ENCODE measurements at regions not wholly inside any gene's neighbourhood (a gene's known extent, or its start where the extent isn't known, plus 50 kb on each side); places are given as distances from the start of the nearest gene placed in this dataset.

DNA sequence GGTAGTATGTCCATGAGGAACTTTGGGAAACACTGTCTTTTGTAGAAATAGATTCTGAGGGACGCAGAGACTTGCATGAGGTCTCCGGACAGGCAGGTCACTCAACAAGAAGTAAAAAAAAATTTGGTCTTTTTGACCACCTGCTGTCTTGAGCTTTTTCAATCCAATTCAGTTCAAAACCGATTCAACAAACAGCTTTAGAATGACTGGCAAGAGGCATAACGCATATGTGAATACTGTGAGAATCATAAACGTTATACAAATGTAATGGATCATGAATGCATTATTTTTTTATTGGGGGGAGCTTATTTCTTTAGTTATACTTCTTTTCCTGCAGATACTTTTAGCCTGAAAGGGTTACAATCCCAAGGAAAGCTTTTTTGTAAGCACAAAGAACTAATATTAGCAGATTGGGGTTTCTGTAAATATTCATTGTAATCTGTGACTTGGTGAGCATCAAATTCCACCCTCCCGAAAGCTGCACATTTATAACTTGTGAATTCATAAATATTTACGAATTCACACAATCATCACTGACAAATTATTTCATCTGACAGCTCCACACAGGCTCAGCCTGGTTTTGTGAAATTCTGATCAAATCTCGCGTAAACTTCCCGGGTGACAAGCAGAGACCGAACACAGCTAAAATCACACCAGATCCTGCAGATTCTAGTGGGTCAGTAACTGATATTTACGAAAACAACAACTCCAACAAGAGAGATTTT is 507.7 kb downstream of the MN1 start:
- DNase-seq (ENCODE audit: low spot score): no peak
- in situ Hi-C loops (cut with HindIII; ENCODE audit: low sequenced_read_pairs): no loop called here

DNA sequence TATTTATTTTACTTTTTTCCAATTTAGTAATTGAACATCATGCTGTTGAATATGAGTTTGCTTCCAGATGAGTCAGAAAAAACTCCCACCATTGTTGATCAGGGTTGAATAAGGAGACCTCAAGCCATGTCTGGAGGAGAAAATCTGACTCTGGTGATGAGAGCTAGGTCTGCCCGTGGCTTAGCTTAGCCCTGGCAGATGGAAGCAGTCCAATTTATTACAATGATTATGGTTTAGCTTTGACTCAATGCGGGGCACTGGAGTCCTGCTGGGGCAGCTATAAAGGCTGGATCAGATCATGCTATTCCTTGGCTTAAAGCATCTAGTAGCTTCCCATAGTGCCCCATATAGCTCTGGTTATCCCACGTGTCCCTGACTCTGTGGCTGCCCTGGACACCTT is 506.5 kb downstream of the MN1 start:
- in situ Hi-C loops (cut with HindIII; ENCODE audit: low sequenced_read_pairs): no loop called here

DNA sequence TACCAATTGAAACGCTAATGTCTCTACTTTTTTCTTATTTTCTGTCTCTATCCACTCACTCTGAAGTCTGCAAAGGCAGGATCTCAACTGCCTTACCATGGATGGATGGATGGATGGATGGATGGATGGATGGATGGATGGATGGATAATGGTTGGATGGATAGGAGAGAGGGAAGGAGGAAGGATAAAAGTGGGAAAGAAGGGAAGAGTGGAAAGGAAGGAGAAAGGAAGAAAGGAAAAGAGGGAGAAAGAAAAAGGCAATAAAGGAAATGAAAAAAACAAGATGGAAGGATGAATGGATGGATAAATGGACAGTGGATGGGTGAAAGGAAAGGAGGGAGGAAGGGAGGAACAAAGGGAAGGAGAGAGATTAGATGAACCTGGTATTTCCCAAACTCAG is 506.0 kb downstream of the MN1 start:
- DNase-seq (ENCODE audit: low spot score): no peak
- in situ Hi-C loops (cut with HindIII; ENCODE audit: low sequenced_read_pairs): no loop called here

More for the DNA sequence above, 506.5 kb downstream of the MN1 start:
- DNase-seq (ENCODE audit: low spot score): no peak

DNA sequence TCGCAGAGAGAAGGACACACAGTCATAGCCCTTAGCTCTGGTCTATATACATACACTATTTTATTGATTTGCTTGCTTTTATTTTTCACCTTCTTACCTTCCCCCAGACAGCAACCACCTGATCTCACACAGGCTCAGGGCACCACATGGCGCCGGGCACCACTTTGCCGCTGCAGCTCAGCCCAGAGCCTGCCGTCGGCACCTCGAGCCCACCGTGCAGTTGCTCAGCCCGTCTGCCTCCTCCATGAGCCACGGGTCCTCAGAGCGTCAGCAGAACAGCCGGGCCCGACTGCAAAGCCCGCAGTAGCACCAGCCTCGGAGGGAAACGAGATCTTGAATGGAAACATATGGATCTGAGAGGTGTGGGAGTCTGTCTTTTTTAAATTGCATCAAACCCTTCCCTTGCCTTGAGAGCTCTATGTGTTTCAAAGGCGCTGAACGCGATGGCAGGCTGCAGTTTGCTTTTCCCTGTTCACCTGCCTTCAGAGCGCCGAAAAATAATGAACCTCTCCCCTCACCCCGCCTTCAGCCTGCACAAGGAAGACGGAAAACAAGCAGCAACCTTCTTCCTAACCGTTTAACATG is 505.4 kb downstream of the MN1 start:
- in situ Hi-C loops (cut with HindIII; ENCODE audit: low sequenced_read_pairs): no loop called here
- no peak for DNase-seq (ENCODE audit: low spot score)

DNA sequence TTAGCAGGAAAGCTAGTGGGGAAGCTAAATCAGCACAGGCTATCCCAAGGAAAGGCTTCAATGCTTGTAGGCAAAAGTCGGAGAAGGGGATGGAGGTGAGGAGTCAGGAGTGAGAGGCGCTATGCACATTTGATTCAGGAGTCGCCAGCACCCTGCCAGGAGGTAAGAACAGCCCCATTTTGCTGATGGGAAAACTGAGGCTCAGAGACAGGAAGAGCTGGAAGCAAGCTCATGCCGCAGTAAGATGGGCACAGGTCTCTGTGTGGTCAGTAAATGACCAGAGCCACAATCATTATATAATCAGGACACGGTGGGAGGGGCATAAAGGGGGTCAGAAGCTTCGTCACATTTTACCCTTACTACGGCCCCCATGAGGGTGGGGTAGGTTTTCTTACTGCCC is 504.4 kb downstream of the MN1 start:
- in situ Hi-C loops (cut with HindIII; ENCODE audit: low sequenced_read_pairs): no loop called here
- DNase-seq (ENCODE audit: low spot score): no peak

DNA sequence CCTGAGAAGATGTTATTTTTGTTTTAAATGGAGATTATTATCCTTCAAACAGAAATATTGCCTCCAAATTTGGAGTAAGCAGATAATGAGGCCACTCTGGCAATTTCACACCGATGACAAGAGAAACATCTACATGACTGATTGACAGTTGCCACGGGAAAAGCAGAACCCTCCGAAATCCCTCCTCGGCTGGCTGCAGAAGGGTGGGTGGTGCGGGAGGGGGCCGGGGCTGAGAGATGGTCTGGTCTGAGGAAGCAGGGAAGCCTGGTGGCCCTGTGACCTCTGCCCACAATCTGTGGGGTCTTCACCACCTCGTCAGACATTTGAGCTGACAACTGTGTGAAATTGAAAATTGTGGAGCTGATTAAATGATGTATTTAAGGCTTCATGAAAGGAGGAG is 503.2 kb downstream of the MN1 start:
- in situ Hi-C loops (cut with HindIII; ENCODE audit: low sequenced_read_pairs): no loop called here
- DNase-seq (ENCODE audit: low spot score): no peak

DNA sequence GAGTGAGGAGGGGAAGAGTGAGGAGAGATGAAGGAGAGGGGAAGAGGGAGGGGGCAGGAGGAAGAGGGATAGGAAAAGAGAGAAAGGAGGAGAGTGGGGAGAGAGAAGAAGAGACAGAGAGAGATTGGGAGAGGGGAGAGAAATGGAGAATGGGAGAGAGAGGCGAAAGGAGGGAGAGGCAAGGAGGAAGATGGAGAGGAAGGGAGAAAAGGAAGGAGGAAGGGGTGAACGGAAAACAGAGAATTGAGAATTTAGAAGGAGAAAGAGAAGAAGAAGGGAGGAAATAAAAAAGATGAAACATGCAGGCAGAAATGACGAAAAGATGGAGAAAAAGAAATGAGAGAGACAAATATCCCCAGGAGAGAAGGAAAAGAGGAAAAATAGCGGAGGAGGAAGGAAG is 502.8 kb downstream of the MN1 start:
- DNase-seq (ENCODE audit: low spot score): no peak
- in situ Hi-C loops (cut with HindIII; ENCODE audit: low sequenced_read_pairs): no loop called here

DNA sequence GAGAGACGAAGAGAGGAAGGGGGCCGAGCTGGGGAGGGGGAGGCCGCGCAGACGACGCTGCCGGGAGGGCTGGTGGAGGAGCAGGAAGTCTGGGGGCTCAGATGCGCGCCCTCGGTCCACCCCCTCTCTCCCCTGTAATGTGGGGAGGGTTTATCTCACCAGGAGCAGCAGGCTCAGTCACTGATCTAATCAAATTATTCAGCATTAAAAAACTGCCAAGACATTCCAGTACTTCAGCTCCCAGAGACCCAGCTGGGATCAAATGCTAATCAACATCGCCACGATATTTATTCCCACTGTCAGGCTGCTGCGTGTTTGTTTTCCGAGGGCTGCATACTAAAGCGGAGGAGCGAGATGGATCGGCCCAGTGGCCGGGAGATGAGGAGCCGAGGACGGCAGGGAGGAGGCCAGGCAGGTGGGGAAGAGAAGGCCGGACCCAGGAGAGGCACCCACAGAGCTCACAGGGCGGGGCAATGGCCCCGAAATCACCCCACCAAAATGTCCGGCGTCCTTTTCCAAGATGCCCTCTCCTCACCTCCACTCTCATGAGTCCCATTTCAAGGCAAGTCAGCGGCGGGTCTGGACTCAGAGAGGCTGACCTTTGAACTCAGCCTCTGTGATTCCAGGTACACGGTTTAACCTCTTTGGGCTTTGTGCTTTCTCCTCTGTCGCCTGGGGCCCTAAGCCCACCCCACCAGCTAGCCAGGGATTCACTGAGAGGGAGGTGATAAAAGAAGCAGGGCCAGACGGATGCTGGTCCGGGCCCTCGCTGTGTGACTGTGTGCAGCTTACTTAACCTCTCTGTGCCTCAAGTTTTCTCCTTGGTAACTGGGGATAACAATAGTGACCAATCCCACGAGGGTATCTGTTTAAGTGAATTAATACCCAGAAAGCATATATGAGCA is 502.1 kb downstream of the MN1 start:
- in situ Hi-C loops (cut with HindIII; ENCODE audit: low sequenced_read_pairs): no loop called here
- DNase-seq (ENCODE audit: low spot score): no peak

DNA sequence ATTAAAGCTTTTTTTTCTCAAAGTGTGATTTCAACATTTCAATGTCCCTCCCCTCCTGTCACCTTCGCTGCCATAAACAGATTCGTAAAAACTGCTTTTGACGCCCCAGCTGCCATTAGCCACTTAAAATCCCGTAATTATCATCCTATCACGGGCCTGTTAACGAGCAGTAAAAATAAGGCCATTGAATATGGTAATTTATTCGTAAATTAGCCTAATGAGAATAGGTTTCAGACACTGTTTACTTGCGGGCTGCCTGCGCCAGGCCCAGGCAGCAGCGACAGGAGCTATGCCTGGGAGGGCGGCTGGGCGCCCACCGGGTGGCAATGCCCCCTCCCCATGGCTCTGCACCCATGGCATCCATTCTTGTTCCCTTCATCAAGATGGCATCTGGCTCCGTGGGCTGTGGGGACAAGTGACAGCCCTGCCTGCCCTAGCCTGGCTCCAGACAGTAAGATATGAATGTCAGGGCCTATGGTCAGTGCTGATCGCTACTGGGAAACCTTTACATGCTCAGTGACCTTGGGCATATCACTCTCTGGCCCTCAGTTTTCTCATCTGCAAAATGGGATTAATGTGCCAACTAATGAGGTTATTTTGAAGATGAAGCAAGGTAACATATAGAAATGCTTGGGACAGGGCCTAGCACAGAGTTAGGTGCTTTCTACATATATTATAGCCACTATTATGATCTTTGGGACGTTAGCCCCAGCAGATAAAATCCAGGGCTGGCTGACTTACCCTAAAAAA is 500.8 kb downstream of the MN1 start:
- in situ Hi-C loops (cut with HindIII; ENCODE audit: low sequenced_read_pairs): no loop called here
- no peak for DNase-seq (ENCODE audit: low spot score)

DNA sequence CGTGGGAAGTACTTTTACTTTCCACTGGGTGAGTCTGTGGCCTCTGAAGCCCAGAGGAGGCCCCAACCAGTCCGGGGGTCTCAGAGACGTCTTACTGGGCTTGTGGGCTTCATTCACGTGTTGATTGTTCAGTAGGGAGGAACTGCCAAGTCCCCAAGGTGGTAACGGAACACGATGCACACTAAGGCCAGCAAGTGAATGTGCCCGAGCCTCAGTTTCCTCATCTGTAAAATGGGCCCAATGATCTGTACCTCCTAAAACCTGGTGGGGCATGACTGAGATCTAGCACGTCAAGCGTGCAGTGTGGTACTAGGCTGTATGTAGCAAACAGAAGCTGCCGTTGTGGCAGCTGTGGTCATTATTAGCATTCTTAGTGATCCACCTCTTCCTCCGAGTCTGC is 499.1 kb downstream of the MN1 start:
- no peak for DNase-seq (ENCODE audit: low spot score)

DNA sequence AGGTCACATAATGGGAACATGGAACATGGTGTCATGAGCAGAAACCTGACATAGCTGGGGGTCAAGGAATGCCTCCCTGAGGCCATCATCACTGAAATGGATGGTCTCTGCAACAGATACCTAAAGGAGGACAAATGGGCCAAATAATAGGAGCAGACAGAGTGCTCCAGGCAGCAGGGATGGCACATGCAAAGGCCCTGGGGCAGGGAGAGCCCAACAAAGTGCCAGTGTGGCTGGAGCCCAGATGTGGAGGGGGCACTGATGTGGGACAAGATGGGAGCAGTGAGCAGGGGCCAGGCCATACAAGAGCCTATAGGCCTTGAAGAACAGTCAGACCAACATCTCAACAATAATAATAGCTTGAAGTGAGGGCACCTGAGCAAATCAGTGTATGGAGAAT is 497.8 kb downstream of the MN1 start:
- DNase-seq (ENCODE audit: low spot score): no peak
- in situ Hi-C loops (cut with HindIII; ENCODE audit: low sequenced_read_pairs): no loop called here

More for the DNA sequence above, 499.1 kb downstream of the MN1 start:
- in situ Hi-C loops (cut with HindIII; ENCODE audit: low sequenced_read_pairs): no loop called here

DNA sequence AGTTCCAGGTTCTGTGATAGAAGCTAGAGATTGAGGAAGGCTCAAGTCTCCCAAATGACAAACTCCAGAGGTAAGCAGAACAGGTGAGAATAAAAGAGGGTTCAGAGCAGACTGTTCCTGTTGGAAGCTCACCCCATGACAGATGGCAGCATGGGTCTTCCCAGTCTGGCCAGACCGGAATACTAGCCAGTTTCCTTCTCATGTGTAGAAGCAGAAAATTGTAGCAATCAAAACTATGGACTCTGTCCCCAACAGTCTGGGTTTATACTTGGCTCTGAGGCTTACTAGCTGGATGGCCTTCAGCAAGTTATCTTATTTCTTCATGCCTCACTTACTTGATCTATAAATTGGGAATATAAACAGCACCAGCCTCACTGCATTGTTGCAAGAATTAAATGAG is 494.8 kb downstream of the MN1 start:
- peak; percentile 8 for DNase-seq (ENCODE audit: low spot score)
- in situ Hi-C loops (cut with HindIII; ENCODE audit: low sequenced_read_pairs): no loop called here

DNA sequence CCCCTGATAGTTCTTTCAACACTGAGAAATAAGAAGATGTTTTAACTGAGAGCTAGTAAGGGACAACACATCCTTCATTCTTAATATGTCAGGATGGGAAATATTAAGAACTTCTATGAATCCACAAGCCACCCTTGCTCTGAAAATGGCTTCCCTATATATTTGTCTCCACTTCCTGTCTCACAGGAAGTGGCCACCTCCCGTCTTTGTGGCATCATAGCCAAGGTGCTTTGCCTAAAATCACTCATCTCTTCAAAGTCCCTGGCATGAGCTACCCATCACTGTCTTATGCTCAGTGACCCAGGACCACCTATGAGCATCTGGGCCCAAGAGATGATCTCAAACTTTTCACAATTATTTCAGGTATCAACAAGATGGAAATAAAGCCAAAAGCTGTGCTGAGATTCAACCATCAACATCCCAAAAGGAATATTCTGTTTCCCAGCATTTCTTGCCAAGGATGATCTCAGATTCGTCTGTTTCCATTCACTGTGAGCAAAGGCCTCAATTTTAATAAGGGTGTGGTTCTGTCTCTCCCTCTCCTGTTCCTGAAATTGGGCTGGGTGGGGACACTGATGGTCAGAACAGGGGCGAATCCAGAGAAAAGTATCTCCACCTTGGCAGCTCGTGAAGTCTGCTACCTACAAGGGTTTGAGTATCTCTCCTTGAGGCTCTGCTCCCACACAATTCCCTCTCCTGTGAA is 493.9 kb downstream of the MN1 start:
- in situ Hi-C loops (cut with HindIII; ENCODE audit: low sequenced_read_pairs): no loop called here
- DNase-seq (ENCODE audit: low spot score): no peak

DNA sequence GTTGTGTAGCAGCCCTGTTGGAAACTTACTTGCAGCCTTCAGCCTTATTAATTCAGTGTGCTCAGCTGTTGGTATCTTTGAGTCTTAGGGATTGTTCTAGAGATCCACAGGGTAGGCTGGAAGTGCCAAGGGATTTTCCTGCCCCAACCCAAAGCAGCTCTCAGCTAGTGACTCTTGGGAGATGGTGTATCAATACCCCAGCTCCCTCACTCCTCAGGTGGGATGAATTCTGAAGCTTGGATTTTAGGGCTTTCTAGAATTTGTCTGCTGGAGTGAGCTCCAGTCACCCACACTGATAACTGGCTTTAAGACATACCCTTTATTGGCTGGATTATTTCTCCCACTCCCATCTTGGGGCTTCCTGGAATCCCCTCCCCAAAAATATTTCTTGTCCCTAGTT is 493.0 kb downstream of the MN1 start:
- DNase-seq (ENCODE audit: low spot score): no peak
- in situ Hi-C loops (cut with HindIII; ENCODE audit: low sequenced_read_pairs): no loop called here

DNA sequence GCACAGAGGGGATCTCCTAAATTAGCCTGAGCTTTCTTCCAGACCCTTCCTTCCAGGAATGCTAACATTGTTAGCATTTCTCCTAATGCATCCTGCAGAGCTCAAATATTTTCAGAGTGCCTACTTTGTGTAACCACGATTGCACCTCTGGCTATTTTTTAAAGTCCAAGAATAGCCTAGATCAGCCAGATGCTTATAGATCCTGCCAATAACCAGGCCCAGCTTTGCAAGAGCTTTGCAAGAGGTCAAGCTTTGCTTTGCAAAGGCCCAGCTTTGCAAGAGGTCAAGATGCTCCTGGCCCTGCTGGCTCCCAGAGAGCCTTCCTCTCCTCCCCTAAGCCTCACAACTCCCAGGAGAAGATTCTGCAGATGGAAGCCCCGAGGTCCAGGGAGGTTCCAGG is 491.9 kb downstream of the MN1 start:
- DNase-seq (ENCODE audit: low spot score): no peak
- in situ Hi-C loops (cut with HindIII; ENCODE audit: low sequenced_read_pairs): no loop called here

DNA sequence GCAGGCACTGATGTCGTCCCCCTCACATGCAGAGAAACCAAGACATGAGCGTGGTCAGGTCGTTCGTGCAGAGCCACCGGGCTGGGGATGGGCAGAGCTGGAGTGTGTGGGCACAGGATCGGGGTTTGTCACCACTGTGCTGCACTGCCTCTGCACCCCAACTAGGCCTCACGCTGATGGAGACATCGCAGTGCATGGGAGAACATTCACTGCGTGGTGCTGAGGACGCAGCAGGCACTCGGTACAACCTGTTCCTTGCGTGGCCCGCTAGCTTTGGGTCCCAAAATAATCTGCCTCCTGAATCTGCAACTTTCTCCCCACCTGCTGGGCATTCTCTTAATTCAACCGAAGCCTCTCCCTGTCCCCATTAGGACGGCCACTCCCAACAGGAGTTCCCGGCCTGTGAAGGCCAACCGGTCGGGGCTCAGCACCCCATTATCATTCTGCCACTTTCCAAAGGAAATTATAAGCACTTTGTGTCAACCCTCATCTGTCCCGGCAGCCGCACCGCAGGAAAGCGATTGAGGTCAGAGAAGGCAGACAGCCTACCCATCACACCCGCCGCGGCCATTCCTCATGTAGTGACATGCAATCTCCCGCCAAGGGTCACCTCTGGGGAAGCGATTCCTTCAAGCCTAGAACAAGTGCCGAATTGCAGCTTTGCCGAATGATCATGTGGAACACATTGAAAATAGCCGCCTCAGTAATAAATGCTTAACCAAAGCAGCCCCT is 490.4 kb downstream of the MN1 start:
- no peak for DNase-seq (ENCODE audit: low spot score)
- in situ Hi-C loops (cut with HindIII; ENCODE audit: low sequenced_read_pairs): no loop called here

DNA sequence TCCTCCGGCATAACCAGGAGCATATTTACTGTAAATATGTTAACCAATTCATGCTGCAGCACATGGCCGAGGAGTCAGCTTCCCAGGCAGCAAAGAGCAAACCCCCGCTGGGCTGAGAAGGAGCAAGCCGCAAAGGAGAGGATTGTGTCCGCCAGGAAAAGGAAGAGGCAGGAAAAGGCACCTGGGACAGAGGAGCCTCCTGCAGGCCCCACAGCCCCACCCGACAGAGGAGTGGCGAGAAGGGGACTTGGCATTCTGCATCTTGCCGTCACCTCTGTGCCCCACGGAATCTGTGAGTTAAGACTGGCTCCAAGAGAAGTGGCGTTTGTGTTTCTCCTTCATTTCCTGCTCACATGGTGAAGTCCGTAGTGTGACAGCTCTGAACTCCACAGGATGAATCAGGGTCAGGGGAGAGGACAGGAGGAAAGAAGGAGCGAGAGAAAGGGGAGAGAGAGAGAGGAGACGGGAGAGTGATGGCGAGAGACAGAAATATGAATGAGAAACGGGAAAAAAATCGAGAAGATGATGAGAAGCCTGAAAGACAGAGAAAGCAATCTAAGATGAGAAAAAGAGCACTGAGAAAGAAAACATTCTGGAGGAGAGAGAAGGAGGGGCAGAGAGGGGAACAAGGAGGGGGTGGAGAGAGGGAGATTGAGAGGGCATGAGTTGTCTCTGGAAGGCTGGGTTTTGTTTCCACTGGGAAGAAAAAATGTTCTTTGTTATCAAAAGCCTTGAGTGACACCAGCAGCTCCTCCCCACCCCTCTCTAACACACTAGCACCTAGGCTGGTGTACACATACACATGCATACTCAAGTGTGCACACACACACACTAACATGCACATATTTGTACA is 489.6 kb downstream of the MN1 start:
- DNase-seq (ENCODE audit: low spot score): no peak
- in situ Hi-C loops (cut with HindIII; ENCODE audit: low sequenced_read_pairs): no loop called here

DNA sequence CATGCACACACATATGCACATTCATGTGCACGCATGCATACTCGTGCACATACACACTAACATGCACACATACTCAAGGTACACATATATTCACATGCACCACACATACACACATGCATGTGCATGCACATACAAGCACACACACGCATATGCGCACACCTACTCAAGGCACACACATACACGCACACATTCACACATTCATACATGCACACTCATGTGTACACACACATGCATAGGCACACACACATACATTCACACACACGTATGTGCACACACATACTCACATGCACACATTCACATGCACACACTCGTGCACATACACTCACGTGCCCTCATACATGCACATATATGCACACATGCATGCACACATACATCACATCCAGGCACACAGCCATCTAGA is 489.0 kb downstream of the MN1 start:
- no peak for DNase-seq (ENCODE audit: low spot score)
- in situ Hi-C loops (cut with HindIII; ENCODE audit: low sequenced_read_pairs): no loop called here

Data from G401 (cell line).